ENCODE measurements at regions not wholly inside any gene's neighbourhood (a gene's known extent, or its start where the extent isn't known, plus 50 kb on each side); places are given as distances from the start of the nearest gene placed in this dataset.
"Not testable (repeated sequence)": the region's sequence is repeated elsewhere in the genome, so short reads cannot be mapped to it uniquely, and the experiment has no call there.

DNA sequence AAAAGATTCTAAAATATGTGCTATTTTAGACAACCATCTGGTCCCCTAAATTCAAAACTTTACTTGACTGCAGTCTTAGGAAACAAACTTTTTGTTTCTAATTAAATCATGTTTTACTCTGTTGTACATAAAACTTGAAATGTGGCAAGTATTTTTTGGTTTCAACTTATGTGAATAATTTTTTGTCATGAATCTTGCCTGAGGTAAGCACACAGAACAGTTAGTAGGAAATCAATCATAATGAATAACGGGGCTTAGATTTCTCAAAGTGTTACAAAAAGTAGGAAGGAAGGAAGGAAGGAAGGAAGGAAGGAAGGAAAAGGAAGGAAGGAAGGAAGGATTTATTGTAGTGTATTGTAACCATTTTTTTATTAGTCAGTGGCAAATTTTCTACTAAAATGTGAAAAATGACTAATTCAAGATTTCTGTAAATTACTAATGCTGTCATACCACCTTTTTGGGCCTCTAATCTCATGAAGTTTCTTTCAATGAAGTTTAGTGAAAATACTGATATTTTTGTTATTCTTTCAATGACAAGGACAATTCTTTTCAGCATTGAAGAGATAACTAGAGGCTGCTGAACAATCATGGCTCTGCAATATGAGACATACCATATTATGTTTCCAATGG lies 1689.2 kb downstream of the OTOL1 start:
- no peak overlapping the region for H3K4me3 ChIP-seq
- H3K9me2 ChIP-seq (replicated peaks; ENCODE audit: insufficient read depth) = no peaks in the 10 kb centered on the region
- no peaks in the 10 kb centered on the region for H3K9me3 ChIP-seq (ENCODE audit: low read depth)
- H4K20me1 ChIP-seq (ENCODE audit: insufficient read depth, poor library complexity, severe bottlenecking) = no peaks in the 10 kb centered on the region
- H3K27me3 ChIP-seq = no peaks in the 10 kb centered on the region
- no peaks in the 10 kb centered on the region for H3K36me3 ChIP-seq (replicated peaks; ENCODE audit: insufficient read depth, low read depth)
- H2AFZ ChIP-seq = no peak overlapping the region
- H3K79me2 ChIP-seq = no peaks in the 10 kb centered on the region
- no peak overlapping the region for H3K4me2 ChIP-seq
- H3K27ac ChIP-seq = no peak overlapping the region
- DNase-seq (ENCODE audit: low spot score) = no peak
- WGBS (ENCODE audit: low lambda C conversion rate, missing lambda C conversion rate) = 29% methylated on average over 1 of the region's 1 CpG
- H3K4me1 ChIP-seq (ENCODE audit: insufficient read depth) = no peaks in the 10 kb centered on the region
- TF ChIP-seq CTCF (IDR thresholded peaks at IDR 0.05; ENCODE audit: poor library complexity) (no peak), EZH2phosphoT487 (IDR thresholded peaks at IDR 0.05; ENCODE audit: low read depth, severe bottlenecking, unreplicated experiment) (no peak), EZH2 (IDR thresholded peaks at IDR 0.05; ENCODE audit: borderline replicate concordance) (no peak)

- TF ChIP-seq CTCF (IDR thresholded peaks at IDR 0.05; ENCODE audit: poor library complexity) (no peak), EZH2phosphoT487 (IDR thresholded peaks at IDR 0.05; ENCODE audit: low read depth, severe bottlenecking, unreplicated experiment) (no peak), EZH2 (IDR thresholded peaks at IDR 0.05; ENCODE audit: borderline replicate concordance) (no peak)
- Histone ChIP-seq H3K9me3 (ENCODE audit: low read depth) (no peaks in the 10 kb centered on the region), H4K20me1 (ENCODE audit: insufficient read depth, poor library complexity, severe bottlenecking) (no peaks in the 10 kb centered on the region), H3K4me3 (no peak overlapping the region), H3K36me3 (replicated peaks; ENCODE audit: insufficient read depth, low read depth) (no peaks in the 10 kb centered on the region), H3K27me3 (no peaks in the 10 kb centered on the region), H3K9me2 (replicated peaks; ENCODE audit: insufficient read depth) (no peaks in the 10 kb centered on the region), H3K79me2 (no peaks in the 10 kb centered on the region), H3K4me2 (no peak overlapping the region), H3K27ac (no peak overlapping the region), H2AFZ (no peak overlapping the region), H3K4me1 (ENCODE audit: insufficient read depth) (no peaks in the 10 kb centered on the region)
- no peak for DNase-seq (ENCODE audit: low spot score)
- whole genome bisulfite sequencing (ENCODE audit: low lambda C conversion rate, missing lambda C conversion rate) = 61% methylated on average over 2 of the region's 2 CpGs
Measured at GRCh38 chr3:163175970-163176369, 1679.4 kb downstream of the OTOL1 start.

DNA sequence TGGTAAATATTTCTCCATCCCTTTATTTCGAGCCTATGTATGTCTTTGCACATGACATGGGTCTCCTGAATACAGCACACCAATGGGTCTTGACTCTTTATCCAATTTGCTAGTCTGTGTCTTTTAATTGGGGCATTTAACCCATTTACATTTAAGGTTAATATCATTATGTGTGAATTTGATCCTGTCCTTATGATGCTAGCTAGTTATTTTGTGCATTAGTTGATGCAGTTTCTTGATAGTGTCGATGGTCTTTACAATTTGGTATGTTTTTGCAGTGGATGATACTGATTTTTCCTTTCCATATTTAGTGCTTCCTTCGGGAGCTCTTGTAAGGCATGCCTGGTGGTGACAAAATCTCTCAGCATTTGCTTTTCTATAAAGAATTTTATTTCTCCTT lies 1675.9 kb downstream of the OTOL1 start:
- not testable (repeated sequence) for H3K27me3 ChIP-seq; H3K27ac ChIP-seq; H3K36me3 ChIP-seq (replicated peaks; ENCODE audit: insufficient read depth, low read depth); H3K4me1 ChIP-seq (ENCODE audit: insufficient read depth); DNase-seq (ENCODE audit: low spot score); H4K20me1 ChIP-seq (ENCODE audit: insufficient read depth, poor library complexity, severe bottlenecking); H3K9me3 ChIP-seq (ENCODE audit: low read depth); H2AFZ ChIP-seq; H3K79me2 ChIP-seq; H3K9me2 ChIP-seq (replicated peaks; ENCODE audit: insufficient read depth); H3K4me3 ChIP-seq; H3K4me2 ChIP-seq
- WGBS (ENCODE audit: low lambda C conversion rate, missing lambda C conversion rate) = 75% methylated on average over 3 of the region's 3 CpGs

- no peak overlapping the region for H3K4me3 ChIP-seq
- H3K4me1 ChIP-seq (ENCODE audit: insufficient read depth) = no peaks in the 10 kb centered on the region
- no peak overlapping the region for H3K27ac ChIP-seq
- no peak for TF ChIP-seq EZH2phosphoT487 (IDR thresholded peaks at IDR 0.05; ENCODE audit: low read depth, severe bottlenecking, unreplicated experiment)
- TF ChIP-seq CTCF (IDR thresholded peaks at IDR 0.05; ENCODE audit: poor library complexity) = no peak
- no peak for TF ChIP-seq EZH2 (IDR thresholded peaks at IDR 0.05; ENCODE audit: borderline replicate concordance)
- no peak overlapping the region for H2AFZ ChIP-seq
- DNase-seq (ENCODE audit: low spot score) = no peak
- no peaks in the 10 kb centered on the region for H3K79me2 ChIP-seq
- WGBS (ENCODE audit: low lambda C conversion rate, missing lambda C conversion rate) = 43% methylated on average over 1 of the region's 1 CpG
- no peaks in the 10 kb centered on the region for H3K36me3 ChIP-seq (replicated peaks; ENCODE audit: insufficient read depth, low read depth)
- H3K27me3 ChIP-seq = no peaks in the 10 kb centered on the region
- no peaks in the 10 kb centered on the region for H4K20me1 ChIP-seq (ENCODE audit: insufficient read depth, poor library complexity, severe bottlenecking)
- H3K9me3 ChIP-seq (ENCODE audit: low read depth) = peaks cover 5% of the 10 kb centered on the region
- H3K9me2 ChIP-seq (replicated peaks; ENCODE audit: insufficient read depth) = no peaks in the 10 kb centered on the region
- H3K4me2 ChIP-seq = no peak overlapping the region
Measured at GRCh38 chr3:163166197-163166596, 1669.6 kb downstream of the OTOL1 start.

Data from hepatocyte (in vitro differentiated cells).